ENCODE measurements at regions not wholly inside any gene's neighbourhood (a gene's known extent, or its start where the extent isn't known, plus 50 kb on each side); places are given as distances from the start of the nearest gene placed in this dataset.

DNA sequence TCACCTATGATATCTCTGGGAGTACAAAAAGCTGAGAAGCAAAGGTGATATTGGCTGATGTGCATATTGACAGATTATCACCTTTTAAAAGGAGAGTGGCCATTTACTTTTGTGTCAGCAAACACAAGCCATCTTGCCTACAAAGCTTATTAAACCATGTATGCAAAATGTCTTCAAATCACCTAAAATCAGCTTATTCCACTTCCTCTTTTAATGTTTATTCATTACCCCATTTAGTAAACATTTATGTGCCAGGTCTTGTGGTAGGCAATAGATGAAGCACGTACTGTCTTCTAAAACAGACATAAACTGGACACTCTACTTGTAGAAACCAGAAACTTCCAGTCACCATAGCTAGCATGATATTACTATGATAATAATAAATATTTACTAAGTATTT, 354.6 kb downstream of the RBM26 start:
- no peak for TF ChIP-seq POLR2AphosphoS5 (IDR thresholded peaks at IDR 0.05)
- no peak for TF ChIP-seq POLR2A (IDR thresholded peaks at IDR 0.05)

All from gastroesophageal sphincter (tissue), 2 donors.